ENCODE measurements at regions not wholly inside any gene's neighbourhood (a gene's known extent, or its start where the extent isn't known, plus 50 kb on each side); places are given as distances from the start of the nearest gene placed in this dataset.

DNA sequence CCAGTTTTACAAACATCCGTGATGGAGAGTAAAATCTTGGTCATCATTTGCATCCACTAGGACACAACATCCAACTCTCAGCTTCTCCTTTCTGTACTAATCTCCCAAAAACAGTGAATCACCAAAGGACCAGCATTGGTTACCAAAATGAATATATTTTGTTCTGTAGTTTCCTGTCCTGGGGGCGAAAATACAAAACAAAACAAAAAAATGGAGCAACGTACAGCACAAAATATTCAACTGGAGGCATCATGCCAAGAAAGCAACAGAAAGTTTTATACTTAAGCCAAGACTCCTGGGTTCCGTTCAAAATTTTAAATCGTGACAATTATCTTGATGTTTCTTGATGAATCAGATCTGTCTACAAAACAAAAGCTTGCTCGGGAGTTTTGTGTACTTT is 126.6 kb upstream of the CCDC28A start:
- TF ChIP-seq, protein P1, sequence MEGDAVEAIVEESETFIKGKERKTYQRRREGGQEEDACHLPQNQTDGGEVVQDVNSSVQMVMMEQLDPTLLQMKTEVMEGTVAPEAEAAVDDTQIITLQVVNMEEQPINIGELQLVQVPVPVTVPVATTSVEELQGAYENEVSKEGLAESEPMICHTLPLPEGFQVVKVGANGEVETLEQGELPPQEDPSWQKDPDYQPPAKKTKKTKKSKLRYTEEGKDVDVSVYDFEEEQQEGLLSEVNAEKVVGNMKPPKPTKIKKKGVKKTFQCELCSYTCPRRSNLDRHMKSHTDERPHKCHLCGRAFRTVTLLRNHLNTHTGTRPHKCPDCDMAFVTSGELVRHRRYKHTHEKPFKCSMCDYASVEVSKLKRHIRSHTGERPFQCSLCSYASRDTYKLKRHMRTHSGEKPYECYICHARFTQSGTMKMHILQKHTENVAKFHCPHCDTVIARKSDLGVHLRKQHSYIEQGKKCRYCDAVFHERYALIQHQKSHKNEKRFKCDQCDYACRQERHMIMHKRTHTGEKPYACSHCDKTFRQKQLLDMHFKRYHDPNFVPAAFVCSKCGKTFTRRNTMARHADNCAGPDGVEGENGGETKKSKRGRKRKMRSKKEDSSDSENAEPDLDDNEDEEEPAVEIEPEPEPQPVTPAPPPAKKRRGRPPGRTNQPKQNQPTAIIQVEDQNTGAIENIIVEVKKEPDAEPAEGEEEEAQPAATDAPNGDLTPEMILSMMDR (IDR thresholded peaks at IDR 0.05; ENCODE audit: low read depth, low read length), result no peak
- no peaks in the 10 kb centered on the region for H3K27me3 ChIP-seq (ENCODE audit: insufficient read depth, low read depth, severe bottlenecking)
- no peak for DNase-seq
- H3K27ac ChIP-seq, result no peak overlapping the region
- H3K4me3 ChIP-seq (ENCODE audit: low read depth, low read length), result no peak overlapping the region
- no peaks in the 10 kb centered on the region for H3K9me3 ChIP-seq (ENCODE audit: severe bottlenecking)
- H3K36me3 ChIP-seq, result no peaks in the 10 kb centered on the region

GRCh38 chr6:138648127-138648526 is 125.4 kb upstream of the CCDC28A start:
- no peaks in the 10 kb centered on the region for H3K9me3 ChIP-seq (ENCODE audit: severe bottlenecking)
- H3K27me3 ChIP-seq (ENCODE audit: insufficient read depth, low read depth, severe bottlenecking), result no peaks in the 10 kb centered on the region
- DNase-seq, result no peak
- H3K4me3 ChIP-seq (ENCODE audit: low read depth, low read length), result no peak overlapping the region
- no peaks in the 10 kb centered on the region for H3K36me3 ChIP-seq
- TF ChIP-seq, protein P1 (IDR thresholded peaks at IDR 0.05; ENCODE audit: low read depth, low read length), result no peak
- no peak overlapping the region for H3K27ac ChIP-seq

DNA sequence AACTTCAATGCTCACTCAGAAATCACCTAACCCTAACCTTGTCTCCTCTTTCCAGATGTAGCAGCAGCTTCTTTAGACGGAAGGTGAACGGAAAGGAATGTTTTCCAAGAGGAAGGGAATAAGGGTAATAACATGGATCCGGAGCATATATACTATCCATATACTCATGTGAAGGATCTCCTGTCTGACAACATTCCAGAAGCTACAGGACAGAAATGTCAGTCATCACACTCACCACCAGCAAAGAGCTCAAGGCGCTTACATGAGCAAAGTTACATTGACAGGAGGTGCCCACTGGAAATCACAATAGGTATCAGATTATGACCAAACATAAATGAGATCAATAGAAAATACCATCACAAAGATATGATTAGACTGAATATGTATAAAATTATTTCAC is 122.1 kb upstream of the CCDC28A start:
- DNase-seq, result no peak
- Histone ChIP-seq H3K27ac (no peak overlapping the region), H3K9me3 (ENCODE audit: severe bottlenecking) (no peaks in the 10 kb centered on the region), H3K36me3 (no peaks in the 10 kb centered on the region), H3K27me3 (ENCODE audit: insufficient read depth, low read depth, severe bottlenecking) (no peaks in the 10 kb centered on the region), H3K4me3 (ENCODE audit: low read depth, low read length) (no peak overlapping the region)
- TF ChIP-seq, protein P1 (IDR thresholded peaks at IDR 0.05; ENCODE audit: low read depth, low read length), result no peak

- Histone ChIP-seq H3K27me3 (ENCODE audit: insufficient read depth, low read depth, severe bottlenecking) (no peaks in the 10 kb centered on the region), H3K27ac (no peak overlapping the region), H3K36me3 (no peaks in the 10 kb centered on the region), H3K4me3 (ENCODE audit: low read depth, low read length) (no peak overlapping the region), H3K9me3 (ENCODE audit: severe bottlenecking) (no peaks in the 10 kb centered on the region)
- no peak for DNase-seq
- TF ChIP-seq, protein P1 (IDR thresholded peaks at IDR 0.05; ENCODE audit: low read depth, low read length), result no peak
These were observed 120.7 kb upstream of the CCDC28A start for GRCh38 chr6:138652824-138653223.

- Histone ChIP-seq H3K9me3 (ENCODE audit: severe bottlenecking) (no peaks in the 10 kb centered on the region), H3K4me3 (ENCODE audit: low read depth, low read length) (no peak overlapping the region), H3K27me3 (ENCODE audit: insufficient read depth, low read depth, severe bottlenecking) (no peaks in the 10 kb centered on the region), H3K36me3 (no peaks in the 10 kb centered on the region), H3K27ac (no peak overlapping the region)
- DNase-seq, result no peak
- TF ChIP-seq, protein P1 (IDR thresholded peaks at IDR 0.05; ENCODE audit: low read depth, low read length), result no peak
These were observed 120.1 kb upstream of the CCDC28A start for GRCh38 chr6:138653435-138653834.

Data from WERI-Rb-1 (cell line).